ENCODE measurements at regions not wholly inside any gene's neighbourhood (a gene's known extent, or its start where the extent isn't known, plus 50 kb on each side); places are given as distances from the start of the nearest gene placed in this dataset.
A peak's percentile ranks its signal among the peaks of the same experiment; 100 is the strongest.

DNA sequence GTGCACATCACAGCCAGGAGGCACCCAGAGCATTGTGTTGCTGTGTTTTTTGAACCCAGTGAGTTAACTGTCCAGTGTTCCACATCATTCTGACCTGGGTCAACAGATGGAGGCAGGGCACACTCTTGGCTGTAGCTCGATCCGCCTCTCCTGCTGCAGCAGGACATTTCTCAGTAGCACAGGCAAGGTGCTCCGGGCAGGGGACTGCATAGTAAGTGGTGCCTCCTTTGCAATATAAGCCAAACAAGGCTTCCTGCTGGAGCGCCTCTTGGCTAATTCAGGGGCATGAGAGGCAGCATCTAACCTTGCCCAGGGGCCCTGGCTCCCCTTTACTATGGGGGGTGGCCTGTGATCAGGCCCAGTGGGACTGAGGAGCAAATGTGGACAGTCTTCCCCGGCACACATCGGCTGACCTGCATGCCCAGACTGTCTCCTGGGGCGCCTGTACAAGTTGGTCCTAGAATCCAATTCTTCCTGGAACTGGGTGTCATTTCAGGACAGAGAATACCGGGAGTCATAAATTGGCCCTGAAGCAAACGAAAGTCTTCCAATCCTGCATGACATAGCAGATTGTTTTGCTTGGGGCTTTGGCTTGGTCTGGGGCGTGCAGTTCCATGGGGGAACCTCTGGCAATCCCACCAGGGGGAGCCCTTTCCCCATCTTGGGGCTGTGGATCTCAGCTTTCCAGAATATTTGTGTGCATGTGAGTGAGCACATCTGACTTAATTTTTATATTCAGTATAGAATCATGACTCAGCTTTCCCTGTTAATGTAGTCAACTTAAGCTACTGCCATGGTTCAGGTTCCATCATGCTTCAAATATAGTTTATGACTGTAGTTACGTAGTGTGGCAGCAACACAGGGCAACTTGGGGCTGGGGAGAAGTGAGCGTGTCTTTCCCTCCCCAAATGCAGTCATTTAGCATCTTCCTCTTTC, 56.0 kb upstream of the DDR1 start (continued):
- TF ChIP-seq MAFF (IDR thresholded peaks at IDR 0.05; ENCODE audit: low read length) (peak; percentile 89), HMG20B (CRISPR knock-in tag; IDR thresholded peaks at IDR 0.05) (no peak), CTBP1 (IDR thresholded peaks at IDR 0.05; ENCODE audit: borderline replicate concordance) (peak; percentile 51; the same call in 1 of the 2 replicates), FOXK1 (CRISPR knock-in tag; IDR thresholded peaks at IDR 0.05; ENCODE audit: borderline replicate concordance) (peak; percentile 43; the same call in 1 of the 2 replicates), SRSF3 (IDR thresholded peaks at IDR 0.05; ENCODE audit: insufficient read depth, low read length) (no peak), L3MBTL2 (IDR thresholded peaks at IDR 0.05) (peak; percentile 70; the same call in 1 of the 2 replicates), BACH1 (tag; IDR thresholded peaks at IDR 0.05) (peak; percentile 96), TEAD4 (IDR thresholded peaks at IDR 0.05; ENCODE audit: low read length) (peak; percentile 52), TEAD4 (CRISPR knock-in tag; IDR thresholded peaks at IDR 0.05; ENCODE audit: borderline replicate concordance) (no peak), PCBP1 (IDR thresholded peaks at IDR 0.05; ENCODE audit: low read depth, low read length, poor library complexity, severe bottlenecking) (no peak), CREM (IDR thresholded peaks at IDR 0.05; ENCODE audit: low read depth) (0 out of 2 replicates have a peak, but pooled peaks have one; percentile 10), ARID1B (IDR thresholded peaks at IDR 0.05) (peak; percentile 67), PTRF (tag; IDR thresholded peaks at IDR 0.05) (peak; percentile 68; the same call in 1 of the 2 replicates), RBM34 (IDR thresholded peaks at IDR 0.05; ENCODE audit: borderline replicate concordance, insufficient read depth, low read length) (no peak), RB1 (IDR thresholded peaks at IDR 0.05; ENCODE audit: low read depth) (peak; percentile 74), SRF (CRISPR knock-in tag; IDR thresholded peaks at IDR 0.05) (peak in 1 of 2 experiments; percentile 57; a peak in 1 of 4 replicates), SNRNP70 (optimal IDR thresholded peaks at IDR 0.05; ENCODE audit: low read depth, low read length) (no peak), PRPF4 (IDR thresholded peaks at IDR 0.05; ENCODE audit: insufficient read depth, low read depth, low read length, poor library complexity, severe bottlenecking) (no peak), ZNF583 (CRISPR knock-in tag; IDR thresholded peaks at IDR 0.05) (peak; percentile 66; the same call in 1 of the 2 replicates), EP300 (IDR thresholded peaks at IDR 0.05; ENCODE audit: low read length) (peak; percentile 69), ZNF644 (tag; IDR thresholded peaks at IDR 0.05; ENCODE audit: low read depth) (peak; percentile 54; the same call in 1 of the 2 replicates), SMARCA5 (IDR thresholded peaks at IDR 0.05) (no peak)
- TF ChIP-seq, protein P1, sequence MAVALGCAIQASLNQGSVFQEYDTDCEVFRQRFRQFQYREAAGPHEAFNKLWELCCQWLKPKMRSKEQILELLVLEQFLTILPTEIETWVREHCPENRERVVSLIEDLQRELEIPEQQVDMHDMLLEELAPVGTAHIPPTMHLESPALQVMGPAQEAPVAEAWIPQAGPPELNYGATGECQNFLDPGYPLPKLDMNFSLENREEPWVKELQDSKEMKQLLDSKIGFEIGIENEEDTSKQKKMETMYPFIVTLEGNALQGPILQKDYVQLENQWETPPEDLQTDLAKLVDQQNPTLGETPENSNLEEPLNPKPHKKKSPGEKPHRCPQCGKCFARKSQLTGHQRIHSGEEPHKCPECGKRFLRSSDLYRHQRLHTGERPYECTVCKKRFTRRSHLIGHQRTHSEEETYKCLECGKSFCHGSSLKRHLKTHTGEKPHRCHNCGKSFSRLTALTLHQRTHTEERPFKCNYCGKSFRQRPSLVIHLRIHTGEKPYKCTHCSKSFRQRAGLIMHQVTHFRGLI (CRISPR knock-in tag; IDR thresholded peaks at IDR 0.05): peak; percentile 9; the same call in 1 of the 2 replicates
- TF ChIP-seq, protein P2, sequence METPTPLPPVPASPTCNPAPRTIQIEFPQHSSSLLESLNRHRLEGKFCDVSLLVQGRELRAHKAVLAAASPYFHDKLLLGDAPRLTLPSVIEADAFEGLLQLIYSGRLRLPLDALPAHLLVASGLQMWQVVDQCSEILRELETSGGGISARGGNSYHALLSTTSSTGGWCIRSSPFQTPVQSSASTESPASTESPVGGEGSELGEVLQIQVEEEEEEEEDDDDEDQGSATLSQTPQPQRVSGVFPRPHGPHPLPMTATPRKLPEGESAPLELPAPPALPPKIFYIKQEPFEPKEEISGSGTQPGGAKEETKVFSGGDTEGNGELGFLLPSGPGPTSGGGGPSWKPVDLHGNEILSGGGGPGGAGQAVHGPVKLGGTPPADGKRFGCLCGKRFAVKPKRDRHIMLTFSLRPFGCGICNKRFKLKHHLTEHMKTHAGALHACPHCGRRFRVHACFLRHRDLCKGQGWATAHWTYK (CRISPR knock-in tag; IDR thresholded peaks at IDR 0.05): 0 out of 2 replicates have a peak, but pooled peaks have one; percentile 18

Data from K562 (cell line).